HG03558 (cell line): ENCODE measurements at regions not wholly inside any gene's neighbourhood (a gene's known extent, or its start where the extent isn't known, plus 50 kb on each side); places are given as distances from the start of the nearest gene placed in this dataset.
"Not testable (repeated sequence)": the region's sequence is repeated elsewhere in the genome, so short reads cannot be mapped to it uniquely, and the experiment has no call there.

ENCODE experiments used
- ATAC-seq: cut with Tn5 transposase; IDR thresholded peaks from one replicate; pipeline ENCODE4 v1.9.1; 2021; ENCODE audit warnings: moderate number of reproducible peaks; ENCODE audit not compliant: unreplicated experiment; ENCODE audit errors: extremely low read depth

DNA sequence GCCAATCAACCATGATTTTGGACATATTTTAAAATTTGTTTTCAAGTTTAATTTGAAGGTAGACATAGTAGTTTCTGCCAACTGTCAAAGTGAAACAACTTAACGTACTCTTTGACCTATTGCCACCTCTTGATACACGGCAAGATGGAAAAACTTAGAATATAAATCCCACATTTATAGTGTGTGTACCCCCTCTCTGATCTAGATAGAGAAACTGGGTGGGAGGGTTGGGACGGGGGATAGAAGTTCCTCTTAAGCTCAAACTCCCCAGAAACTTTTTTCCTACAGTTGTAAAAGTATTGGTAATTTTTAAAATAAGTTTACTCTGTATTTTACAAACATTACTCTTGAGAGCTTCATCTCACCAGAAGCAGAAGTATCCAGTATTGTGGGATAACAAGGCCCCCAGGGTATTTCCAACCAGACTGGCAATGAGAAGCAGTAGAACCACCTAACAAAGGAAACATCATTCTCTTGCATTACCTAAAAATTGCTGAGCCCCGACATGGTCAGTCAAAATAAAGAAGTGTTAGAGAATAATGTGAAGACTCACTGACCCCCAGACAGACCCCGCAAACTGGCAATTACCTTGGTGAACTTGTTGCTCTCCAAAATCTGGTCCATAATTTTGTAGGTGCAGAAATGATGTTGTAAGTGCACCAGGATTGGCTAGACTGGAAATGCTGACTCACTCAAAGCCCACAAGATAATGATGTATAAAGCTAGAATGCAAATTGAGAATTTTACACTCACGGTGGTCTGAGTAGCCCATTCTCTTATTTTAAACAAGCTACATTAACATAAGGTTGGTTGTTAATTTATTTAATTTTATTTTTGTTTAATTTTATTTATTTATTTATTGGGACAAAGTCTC lies 74.7 kb upstream of the TNFAIP3 start:
- no peak for ATAC-seq

DNA sequence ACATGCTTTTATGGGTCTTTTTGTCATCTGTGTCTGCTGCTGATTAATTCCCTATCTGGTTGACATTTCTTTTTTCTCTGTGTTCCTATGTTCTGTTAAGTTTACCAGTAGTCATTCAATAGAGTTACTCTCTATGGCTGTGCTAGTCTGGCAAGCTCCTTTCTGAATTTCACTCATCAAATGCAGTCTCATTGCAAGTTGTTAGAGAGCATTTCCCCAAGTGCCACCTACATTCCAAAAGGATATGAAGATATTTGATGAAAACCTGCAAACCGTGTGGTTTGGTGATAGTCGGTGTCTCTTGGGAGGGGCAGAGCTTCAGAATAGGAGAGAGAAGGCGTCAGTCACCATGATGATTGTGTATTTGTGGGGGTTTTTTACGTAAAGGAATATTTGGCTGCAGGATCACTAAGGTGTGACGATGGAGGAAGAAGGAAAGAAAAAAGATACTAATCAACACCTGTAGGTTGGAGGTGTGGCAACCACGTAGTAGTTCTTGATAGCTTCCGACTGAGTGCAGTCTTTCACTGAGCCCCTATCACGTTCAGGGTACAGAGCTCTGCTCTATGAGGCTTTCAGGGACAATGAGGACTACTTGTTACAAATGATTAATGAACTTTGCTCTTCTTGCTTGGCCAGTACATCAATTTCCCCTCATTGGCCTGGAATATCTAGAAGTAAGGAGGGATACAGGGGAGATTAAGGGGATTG lies 73.1 kb upstream of the TNFAIP3 start:
- no peak for ATAC-seq

DNA sequence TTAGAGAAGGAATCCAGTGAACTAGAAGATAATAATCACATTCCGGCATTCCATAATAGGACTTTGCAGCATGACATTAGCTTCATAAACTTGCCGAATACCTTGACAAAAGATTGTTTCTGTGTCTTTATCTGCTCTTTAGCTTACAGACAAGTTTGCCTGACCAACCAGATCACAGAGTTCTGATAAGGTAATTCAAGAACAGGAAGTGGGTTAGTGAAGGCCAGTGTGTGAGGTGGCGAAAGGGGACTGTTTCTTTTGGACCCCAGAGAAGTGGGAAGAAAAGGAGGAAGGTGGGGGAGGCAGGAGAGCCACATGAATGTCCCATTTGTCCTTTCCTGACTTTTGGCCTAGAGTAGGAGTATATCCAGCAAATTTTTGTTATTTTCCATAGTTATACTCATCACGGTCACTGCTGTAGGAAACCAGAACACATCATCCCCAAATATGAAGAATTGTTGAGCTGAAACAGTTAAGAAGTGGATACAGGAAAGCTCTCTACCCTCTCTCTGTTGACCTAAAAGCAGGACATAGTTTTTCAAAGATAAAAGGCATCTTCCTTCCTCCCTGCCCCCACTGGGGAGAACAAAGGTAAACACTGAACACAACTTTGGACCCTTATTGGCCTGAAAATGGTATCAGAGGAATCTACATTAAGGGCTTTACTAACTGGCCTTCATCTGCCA lies 72.4 kb upstream of the TNFAIP3 start:
- ATAC-seq: no peak

DNA sequence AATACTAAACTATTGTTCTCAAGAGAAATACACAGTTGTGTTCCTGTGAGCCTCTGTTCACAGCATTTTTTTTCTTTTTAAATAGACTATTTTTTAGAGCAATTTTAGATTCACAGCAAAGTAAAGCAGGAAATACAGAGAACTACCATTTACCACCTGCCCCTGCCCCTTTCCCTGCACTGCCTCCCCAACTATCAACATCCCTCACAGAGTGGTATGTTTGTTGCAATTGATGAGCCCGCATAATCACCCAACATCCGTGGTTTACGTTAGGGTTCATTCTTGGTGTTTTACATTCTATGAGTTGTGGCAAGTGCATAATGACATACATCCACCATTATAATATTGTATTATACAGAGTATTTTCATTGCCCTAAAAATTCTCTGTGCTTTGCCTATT lies 71.6 kb upstream of the TNFAIP3 start:
- ATAC-seq: no peak

DNA sequence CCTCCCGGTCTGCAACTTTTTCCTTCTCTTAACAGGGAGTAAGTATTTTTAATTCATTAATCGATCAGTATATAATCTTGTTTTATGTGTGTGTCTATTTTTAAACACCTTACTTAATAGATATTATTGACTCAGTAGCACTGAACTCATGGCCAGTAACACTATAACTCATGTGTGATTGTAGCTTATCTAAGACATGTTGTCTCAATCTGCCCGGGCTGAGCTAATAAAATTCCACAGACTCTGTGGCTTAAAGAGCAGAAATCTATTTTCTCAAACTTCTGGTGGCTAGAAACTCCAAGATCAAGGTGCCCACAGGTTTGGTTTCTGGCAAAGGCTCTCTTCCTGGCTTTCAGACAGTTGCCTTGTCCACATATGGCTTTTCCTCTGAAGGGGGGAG lies 68.8 kb upstream of the TNFAIP3 start:
- no peak for ATAC-seq

DNA sequence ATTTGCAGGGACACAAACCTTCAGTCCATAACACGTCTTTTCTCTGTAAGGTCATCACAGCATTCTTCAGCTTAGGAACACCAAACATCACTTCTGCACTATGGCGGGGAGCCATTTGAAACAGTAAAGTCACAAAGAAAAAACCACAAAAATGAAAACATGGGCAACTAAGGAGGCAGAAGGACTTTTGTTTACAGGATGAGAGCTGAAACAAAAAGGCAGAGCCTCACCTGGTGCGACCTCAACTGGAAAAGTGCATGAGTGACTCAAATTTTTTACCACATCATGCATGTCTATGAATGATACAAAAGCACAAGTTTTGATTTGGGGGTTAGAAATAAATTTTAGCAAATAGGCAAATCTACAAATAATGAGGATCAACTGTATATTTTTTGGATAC lies 68.2 kb upstream of the TNFAIP3 start:
- ATAC-seq: no peak

DNA sequence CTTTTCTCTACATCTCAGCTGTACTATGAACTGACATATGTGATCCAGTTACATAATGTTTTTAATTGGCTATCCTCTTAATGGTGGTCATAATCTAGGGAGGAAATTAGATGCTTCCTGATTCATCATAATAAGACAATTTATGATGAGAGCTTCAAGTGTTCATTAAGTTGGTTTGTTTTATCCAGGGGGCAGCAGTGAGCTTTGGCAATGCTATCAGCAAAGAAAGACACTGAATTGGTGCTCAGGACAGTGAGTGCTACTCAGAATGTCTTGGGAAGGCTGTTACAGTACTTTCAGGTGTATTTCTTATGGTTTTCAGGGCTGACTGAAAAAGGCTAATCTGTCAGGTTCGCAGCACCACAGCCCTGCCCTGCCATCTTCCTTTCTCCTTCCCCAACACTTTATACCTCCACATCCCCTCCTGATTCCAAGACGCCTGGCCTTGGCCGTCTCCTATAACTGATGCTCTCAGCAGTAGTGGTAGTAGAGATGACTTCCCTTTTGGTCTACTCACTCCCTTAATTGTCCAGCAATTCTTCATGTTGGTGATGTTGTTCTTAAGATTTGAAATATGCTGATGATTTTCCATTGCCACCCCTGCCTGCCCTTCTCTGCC lies 67.0 kb upstream of the TNFAIP3 start:
- no peak for ATAC-seq

DNA sequence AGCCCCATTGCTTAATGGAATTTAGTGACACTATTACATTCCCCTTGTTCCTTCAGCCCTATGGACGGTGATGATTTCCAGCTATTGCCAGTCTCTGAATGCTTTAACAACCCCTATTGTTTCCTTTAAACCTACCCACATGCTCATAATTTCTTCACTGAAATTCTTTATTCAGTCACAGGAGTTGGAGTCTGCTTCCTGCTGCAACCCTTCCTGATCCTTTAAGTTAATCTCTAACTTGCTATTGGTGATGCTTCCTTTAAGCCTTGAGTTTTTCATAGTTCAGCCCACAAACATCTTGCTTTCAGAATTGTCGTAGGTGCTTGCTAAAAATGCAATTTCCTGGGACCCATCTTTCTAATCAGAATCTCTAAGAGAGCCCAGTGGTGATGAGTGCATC lies 66.3 kb upstream of the TNFAIP3 start:
- ATAC-seq: no peak

DNA sequence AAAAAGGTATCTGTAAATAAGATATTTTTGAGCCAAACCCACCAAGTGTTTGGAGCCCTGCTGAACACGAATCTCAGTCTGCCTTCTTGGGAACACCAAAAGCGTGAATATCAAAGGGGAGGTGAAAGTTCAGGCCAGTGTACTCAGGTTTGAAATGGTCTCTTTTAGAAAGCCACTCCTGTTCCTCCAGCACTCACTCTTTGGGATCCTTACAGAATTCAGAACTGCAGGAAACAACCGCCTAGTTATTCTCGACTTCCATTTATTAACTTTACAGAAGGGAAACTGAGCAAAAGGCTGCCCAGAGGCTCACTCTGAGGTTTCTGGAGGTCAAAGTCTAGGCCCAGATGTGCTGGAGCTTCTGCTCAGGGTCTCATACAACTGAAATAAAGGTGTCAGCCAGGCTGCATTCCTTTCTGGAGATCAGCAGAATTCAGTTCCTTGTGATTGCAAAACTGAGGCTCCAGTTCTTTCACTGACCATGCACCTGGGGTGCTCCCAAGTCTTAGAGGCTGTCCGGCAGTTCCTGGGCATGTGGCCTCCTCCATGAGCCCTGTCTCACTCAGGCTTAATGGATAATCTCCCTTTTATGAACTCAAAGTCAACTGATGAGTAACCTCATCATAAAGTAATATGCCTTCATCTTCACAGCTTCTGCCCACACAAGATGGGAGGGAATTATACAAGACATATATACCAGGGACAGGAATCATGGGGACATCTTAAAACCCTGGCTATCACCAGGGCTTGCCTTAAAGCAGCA lies 65.5 kb upstream of the TNFAIP3 start:
- no peak for ATAC-seq

DNA sequence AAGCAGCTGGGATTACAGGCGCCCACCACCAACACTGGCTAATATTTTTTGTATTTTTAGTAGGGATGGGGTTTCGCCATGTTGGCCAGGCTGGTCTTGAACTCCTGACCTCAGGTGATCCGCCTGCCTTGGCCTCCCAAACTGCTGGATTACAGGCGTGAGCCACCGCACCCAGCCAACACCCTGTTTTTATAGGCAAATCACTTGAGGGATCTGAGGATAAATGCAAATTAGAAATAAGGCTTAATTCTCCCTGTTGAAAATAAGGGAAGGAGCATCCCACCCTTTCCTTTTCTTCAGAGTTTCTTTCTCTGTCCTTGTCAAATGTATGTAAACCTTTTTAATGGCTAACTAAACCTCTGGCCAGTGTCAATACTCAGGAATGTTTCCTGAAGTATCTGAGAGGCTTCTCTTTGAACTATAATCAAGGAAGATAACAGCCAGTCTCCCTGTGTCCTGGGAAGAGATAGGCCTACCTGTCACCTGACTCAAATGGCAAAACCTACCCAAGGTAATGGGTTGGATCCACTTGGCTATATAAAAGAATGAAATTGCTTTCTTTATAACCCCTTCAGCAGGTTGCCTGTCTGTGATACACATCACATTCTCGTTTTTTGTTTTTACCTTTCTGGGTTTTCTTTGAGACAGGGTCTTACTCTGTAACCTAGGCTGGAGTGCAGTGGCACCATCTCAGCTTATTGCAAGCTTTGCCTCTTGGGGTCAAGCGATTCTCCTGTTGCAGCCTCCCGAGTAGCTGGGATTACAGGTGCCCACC lies 64.5 kb upstream of the TNFAIP3 start:
- no peak for ATAC-seq

DNA sequence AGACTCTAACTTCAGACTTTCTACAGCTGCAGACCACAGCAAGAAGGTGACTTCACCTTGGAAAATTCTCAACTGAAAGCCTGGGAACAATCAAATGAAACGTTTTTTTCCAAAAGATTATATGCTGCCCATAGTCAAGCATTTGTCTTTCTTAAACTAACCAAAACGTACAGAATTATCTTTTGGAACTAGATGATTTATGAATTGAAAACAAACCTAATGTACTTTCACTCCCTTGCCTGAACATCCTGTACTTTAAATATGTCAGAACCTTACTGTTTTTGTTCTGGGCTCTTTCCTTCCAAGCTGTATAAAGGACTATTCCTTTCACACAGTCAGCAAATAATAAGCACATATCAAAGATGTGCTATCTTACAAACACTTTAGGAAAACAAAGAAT lies 62.4 kb upstream of the TNFAIP3 start:
- ATAC-seq: no peak

DNA sequence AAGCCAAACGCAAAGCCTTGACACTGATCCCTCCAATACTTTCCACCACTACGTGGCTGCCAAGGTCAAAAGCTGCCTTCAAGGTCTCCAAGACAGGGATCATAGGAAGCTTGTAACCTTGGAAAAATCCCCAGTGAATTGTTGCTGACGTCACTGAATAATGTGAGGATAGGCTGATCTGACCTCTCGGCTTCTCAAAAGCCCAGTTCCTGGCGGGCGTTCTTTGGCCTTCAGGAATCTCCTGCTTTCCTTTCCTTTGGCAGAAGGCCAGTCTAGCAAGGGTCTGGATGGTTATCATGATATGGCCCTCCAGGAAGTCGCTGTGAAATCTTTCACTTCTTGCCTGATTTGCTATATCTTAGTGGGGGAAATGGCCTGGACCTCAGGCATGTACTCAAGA lies 61.4 kb upstream of the TNFAIP3 start:
- no peak for ATAC-seq

DNA sequence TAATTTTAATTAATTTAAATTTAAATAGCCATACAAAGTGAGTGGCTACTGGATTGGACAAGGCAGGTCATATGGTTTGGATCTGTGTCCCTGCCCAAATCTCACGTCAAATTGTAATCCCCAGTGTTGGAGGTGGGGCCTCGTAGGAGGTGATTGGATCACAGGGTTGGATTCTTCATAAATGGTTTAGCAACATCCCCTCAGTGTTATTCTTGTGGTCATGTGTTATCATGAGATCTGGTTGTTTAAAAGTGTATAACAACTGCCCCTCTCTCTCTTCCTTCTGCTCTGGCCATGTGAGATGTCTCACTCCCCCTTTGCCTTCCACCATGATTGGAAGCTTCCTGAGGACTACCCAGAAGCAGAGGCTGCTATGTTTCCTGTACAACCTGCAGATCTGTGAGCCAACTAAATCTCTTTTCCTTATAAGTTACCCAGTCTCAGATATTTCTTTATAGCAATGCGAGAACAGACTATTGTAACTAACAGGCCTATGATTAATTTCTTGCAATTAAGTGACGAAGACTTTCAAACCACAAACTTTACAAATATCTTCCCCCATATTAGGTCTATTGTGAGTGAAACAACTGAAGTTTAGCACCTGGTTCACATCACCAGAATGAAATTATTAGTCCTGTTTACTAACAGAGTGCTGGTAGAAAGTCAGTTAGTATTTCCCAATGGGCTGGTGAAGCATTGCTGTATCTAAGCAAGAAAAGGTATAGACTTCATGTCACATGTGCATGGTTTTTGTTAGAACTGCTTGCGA lies 60.0 kb upstream of the TNFAIP3 start:
- ATAC-seq: no peak

DNA sequence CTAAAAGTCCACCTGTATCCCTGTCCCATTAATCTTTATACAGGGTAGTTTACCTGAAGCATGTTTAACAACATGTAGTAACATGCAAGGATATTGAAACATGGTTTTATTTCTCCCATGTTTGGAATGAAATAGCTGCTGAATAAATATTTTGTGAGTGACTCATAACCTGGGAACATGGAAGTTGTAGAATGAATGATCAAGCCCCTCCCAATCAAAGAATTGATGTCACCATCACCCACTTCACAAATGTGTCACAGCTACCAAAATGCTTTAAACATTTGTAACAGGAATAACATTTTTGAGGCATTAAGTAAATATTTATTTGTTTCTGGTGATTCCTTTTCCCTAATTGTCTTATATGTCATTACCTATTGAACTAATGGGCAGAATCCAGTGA lies 58.9 kb upstream of the TNFAIP3 start:
- no peak for ATAC-seq

DNA sequence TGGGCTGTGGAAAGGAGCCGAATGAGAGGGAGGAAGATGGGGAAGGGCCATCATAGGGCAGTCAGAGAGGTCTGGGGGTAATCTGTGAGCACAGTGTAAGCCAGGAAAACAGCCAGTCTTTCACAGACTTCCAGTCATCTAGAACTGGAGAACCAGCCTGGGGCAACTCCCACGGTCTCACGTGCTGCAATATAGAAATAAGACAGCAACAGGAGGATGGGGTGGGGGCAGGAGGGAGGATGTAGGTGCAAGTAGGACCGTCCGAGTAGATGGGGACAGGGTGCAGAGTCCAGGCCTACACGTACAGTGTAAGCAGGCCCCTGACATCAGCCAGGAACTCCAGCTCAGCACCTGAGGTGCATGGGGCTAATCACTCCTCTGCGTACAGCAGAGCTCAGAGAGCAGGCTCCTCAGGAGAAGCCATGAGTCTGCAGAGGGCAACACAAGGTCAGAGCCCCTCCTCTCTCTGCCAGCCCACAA lies 58.2 kb upstream of the TNFAIP3 start:
- no peak for ATAC-seq

DNA sequence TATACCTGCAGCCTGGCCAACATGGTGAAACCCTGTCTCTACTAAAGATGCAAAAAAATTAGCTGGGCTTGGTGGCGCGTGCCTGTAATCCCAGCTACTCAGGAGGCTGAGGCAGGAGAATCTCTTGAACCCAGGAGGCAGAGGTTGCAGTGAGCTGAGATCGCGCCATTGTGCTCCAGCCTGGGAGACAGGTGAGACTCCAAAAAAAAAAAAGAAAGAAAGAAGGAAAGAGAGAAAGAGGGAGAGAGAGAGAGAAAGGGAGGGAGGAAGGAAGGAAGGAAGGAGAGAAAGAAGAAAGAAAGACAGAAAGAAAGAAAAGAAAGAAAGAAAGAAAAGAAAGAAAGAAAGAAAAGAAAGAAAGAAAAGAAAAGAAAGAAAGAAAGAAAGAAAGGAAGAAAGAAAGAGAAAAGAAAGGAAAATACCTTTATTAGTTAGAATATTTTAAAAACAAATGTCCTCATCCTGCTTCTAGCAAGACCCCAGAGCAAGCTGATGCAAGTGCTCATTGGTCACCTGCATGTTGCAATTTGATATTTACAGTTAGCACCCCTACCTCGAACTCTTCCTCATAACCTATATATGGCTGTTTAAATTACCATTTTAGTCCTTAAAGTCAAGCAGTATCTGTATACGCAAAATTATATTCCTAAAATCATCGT lies 57.0 kb upstream of the TNFAIP3 start:
- ATAC-seq: not testable (repeated sequence)

DNA sequence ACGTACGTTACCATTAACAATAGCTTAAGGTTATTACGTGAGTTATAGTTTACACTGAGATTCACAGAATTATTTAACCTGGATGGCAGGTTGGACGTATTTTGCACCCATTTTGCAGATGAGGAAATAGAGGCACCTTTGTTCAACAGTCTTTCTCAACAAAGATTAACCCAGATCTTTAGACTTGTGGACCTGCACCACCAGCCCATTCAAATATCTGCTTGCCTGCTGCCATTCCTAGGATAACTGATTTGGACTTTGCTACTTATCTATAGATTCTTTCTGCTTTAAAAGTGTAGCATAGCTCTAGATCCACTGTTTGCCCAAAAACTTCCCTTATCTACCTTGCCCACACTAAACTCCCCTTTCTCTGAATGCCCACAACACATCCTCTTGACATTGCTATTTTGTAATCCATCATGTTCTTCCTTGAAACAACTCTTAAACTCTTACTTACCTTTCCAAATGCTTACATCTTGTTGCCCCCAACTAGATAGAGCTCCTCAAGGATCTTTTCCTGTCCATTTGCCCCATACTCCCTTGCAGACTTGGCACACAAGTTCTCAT lies 56.4 kb upstream of the TNFAIP3 start:
- ATAC-seq: no peak
